ENCODE measurements at regions not wholly inside any gene's neighbourhood (a gene's known extent, or its start where the extent isn't known, plus 50 kb on each side); places are given as distances from the start of the nearest gene placed in this dataset.

DNA sequence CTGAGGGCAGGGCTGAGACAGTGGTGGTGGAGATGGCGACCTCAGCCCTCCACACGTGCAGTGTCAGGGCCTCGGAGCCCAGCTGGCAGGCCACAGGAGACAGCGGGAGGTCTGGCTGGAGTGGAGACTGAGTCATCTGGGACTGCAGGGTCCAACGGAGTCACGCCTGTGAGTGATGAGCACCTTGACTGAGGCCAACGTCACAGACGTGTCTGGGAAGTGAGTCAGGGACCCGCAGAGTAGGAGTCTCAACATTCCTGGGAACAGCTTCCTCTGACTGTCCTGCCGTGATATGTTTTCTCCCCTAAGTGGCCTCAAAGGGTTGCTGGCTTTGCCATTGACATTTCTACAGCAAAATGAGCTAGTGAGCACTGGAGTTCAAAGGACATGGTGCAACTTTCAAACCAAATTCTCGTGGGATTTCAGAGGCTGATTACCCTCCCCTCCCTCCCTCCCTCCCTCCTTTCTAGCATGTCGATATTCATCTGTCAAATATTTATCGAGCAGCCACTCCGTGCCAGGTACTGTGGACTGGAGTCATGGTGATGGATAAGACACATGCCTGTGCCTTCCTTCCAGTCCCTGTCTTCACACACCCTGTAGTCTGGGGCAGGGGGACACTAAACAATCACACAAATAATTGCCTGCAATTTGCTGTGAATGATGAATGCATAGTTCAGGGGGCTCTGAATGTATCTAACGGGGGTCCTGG lies 53.3 kb upstream of the AMOTL2 start:
- H3K4me1 ChIP-seq (ENCODE audit: control insufficient read depth, extremely low read depth, insufficient read depth, low read length): peaks cover 26% of the 10 kb centered on the region
- peak overlapping the region; percentile 60 for H3K4me2 ChIP-seq (ENCODE audit: extremely low read depth, insufficient read depth, low read length)
- no peaks in the 10 kb centered on the region for H3K9me3 ChIP-seq (ENCODE audit: control insufficient read depth, insufficient read depth, low read depth, low read length)
- no peaks in the 10 kb centered on the region for H3K36me3 ChIP-seq (ENCODE audit: control insufficient read depth, insufficient read depth, low read length)
- peak overlapping the region; percentile 96 for H3K27ac ChIP-seq (ENCODE audit: insufficient read depth, low read length)
- no peaks in the 10 kb centered on the region for H3K27me3 ChIP-seq (ENCODE audit: control insufficient read depth, insufficient read depth, low read length)
- no peaks in the 10 kb centered on the region for H3K79me2 ChIP-seq (ENCODE audit: control insufficient read depth, insufficient read depth, low read length)
- H3K4me3 ChIP-seq (replicated peaks in 1 of 4; ENCODE audit: control extremely low read depth in 1 of 4, insufficient read depth in 1 of 4, low read depth in 3 of 4, low read length in 4 of 4): no peak overlapping the region
- DNase-seq (ENCODE audit: low read depth in 2 of 2): peak; percentile 98 to 100
- TF ChIP-seq EZH2 (IDR thresholded peaks at IDR 0.05; ENCODE audit: low read length, missing control alignments): no peak
- TF ChIP-seq, protein P1, sequence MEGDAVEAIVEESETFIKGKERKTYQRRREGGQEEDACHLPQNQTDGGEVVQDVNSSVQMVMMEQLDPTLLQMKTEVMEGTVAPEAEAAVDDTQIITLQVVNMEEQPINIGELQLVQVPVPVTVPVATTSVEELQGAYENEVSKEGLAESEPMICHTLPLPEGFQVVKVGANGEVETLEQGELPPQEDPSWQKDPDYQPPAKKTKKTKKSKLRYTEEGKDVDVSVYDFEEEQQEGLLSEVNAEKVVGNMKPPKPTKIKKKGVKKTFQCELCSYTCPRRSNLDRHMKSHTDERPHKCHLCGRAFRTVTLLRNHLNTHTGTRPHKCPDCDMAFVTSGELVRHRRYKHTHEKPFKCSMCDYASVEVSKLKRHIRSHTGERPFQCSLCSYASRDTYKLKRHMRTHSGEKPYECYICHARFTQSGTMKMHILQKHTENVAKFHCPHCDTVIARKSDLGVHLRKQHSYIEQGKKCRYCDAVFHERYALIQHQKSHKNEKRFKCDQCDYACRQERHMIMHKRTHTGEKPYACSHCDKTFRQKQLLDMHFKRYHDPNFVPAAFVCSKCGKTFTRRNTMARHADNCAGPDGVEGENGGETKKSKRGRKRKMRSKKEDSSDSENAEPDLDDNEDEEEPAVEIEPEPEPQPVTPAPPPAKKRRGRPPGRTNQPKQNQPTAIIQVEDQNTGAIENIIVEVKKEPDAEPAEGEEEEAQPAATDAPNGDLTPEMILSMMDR (conservative IDR thresholded peaks at IDR 0.05 in 1 of 2, IDR thresholded peaks at IDR 0.05 in 1 of 2; ENCODE audit: low read depth in 1 of 2, low read length in 2 of 2): no peak
- H3K9ac ChIP-seq (ENCODE audit: insufficient read depth, low read length): peak overlapping the region; percentile 78
- no peaks in the 10 kb centered on the region for H4K20me1 ChIP-seq (ENCODE audit: control insufficient read depth, extremely low read depth, insufficient read depth, low read length)
- H2AFZ ChIP-seq (ENCODE audit: low read length): no peak overlapping the region

GRCh38 chr3:134426660-134427181 lies 52.5 kb upstream of the AMOTL2 start:
- H2AFZ ChIP-seq (ENCODE audit: low read length): no peak overlapping the region
- no peaks in the 10 kb centered on the region for H3K27me3 ChIP-seq (ENCODE audit: control insufficient read depth, insufficient read depth, low read length)
- H3K9ac ChIP-seq (ENCODE audit: insufficient read depth, low read length): peak overlapping the region; percentile 78
- H4K20me1 ChIP-seq (ENCODE audit: control insufficient read depth, extremely low read depth, insufficient read depth, low read length): no peaks in the 10 kb centered on the region
- H3K27ac ChIP-seq (ENCODE audit: insufficient read depth, low read length): peak overlapping the region; percentile 96
- H3K4me3 ChIP-seq (replicated peaks in 1 of 4; ENCODE audit: control extremely low read depth in 1 of 4, insufficient read depth in 1 of 4, low read depth in 3 of 4, low read length in 4 of 4): no peak overlapping the region
- TF ChIP-seq, protein P1 (conservative IDR thresholded peaks at IDR 0.05 in 1 of 2, IDR thresholded peaks at IDR 0.05 in 1 of 2; ENCODE audit: low read depth in 1 of 2, low read length in 2 of 2): no peak
- no peak for TF ChIP-seq EZH2 (IDR thresholded peaks at IDR 0.05; ENCODE audit: low read length, missing control alignments)
- no peaks in the 10 kb centered on the region for H3K79me2 ChIP-seq (ENCODE audit: control insufficient read depth, insufficient read depth, low read length)
- DNase-seq (ENCODE audit: low read depth in 2 of 2): peak; percentile 79 to 94
- peak overlapping the region; percentile 15 for H3K4me2 ChIP-seq (ENCODE audit: extremely low read depth, insufficient read depth, low read length)
- H3K4me1 ChIP-seq (ENCODE audit: control insufficient read depth, extremely low read depth, insufficient read depth, low read length): peaks cover 26% of the 10 kb centered on the region
- H3K9me3 ChIP-seq (ENCODE audit: control insufficient read depth, insufficient read depth, low read depth, low read length): no peaks in the 10 kb centered on the region
- H3K36me3 ChIP-seq (ENCODE audit: control insufficient read depth, insufficient read depth, low read length): no peaks in the 10 kb centered on the region

DNA sequence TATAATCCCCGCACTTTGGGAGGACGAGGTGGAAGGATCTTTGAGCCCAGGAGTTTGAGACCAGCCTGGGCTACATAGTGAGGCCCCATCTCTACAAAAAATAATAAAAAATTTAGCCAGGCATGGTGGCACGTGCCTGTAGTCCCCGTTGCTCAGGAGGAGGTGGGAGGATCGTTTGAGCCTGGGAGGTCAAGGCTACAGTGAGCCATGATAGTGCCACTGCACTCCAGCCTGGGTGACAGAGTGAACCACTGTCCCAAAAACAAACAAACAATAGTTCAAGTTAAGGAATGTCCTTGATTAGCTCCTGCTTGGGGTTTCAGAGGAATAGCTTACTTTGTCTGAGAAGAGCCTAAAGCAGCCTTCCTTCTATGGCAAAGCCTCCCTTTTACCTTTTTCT lies 51.7 kb upstream of the AMOTL2 start:
- no peak for DNase-seq (ENCODE audit: low read depth in 2 of 2)
- H2AFZ ChIP-seq (ENCODE audit: low read length): no peak overlapping the region
- H4K20me1 ChIP-seq (ENCODE audit: control insufficient read depth, extremely low read depth, insufficient read depth, low read length): no peaks in the 10 kb centered on the region
- H3K4me3 ChIP-seq (replicated peaks in 1 of 4; ENCODE audit: control extremely low read depth in 1 of 4, insufficient read depth in 1 of 4, low read depth in 3 of 4, low read length in 4 of 4): no peak overlapping the region
- no peaks in the 10 kb centered on the region for H3K36me3 ChIP-seq (ENCODE audit: control insufficient read depth, insufficient read depth, low read length)
- peak overlapping the region; percentile 96 for H3K27ac ChIP-seq (ENCODE audit: insufficient read depth, low read length)
- no peak overlapping the region for H3K9ac ChIP-seq (ENCODE audit: insufficient read depth, low read length)
- no peaks in the 10 kb centered on the region for H3K27me3 ChIP-seq (ENCODE audit: control insufficient read depth, insufficient read depth, low read length)
- H3K9me3 ChIP-seq (ENCODE audit: control insufficient read depth, insufficient read depth, low read depth, low read length): no peaks in the 10 kb centered on the region
- H3K4me1 ChIP-seq (ENCODE audit: control insufficient read depth, extremely low read depth, insufficient read depth, low read length): peaks cover 26% of the 10 kb centered on the region
- TF ChIP-seq, protein P1 (conservative IDR thresholded peaks at IDR 0.05 in 1 of 2, IDR thresholded peaks at IDR 0.05 in 1 of 2; ENCODE audit: low read depth in 1 of 2, low read length in 2 of 2): no peak
- no peak for TF ChIP-seq EZH2 (IDR thresholded peaks at IDR 0.05; ENCODE audit: low read length, missing control alignments)
- no peaks in the 10 kb centered on the region for H3K79me2 ChIP-seq (ENCODE audit: control insufficient read depth, insufficient read depth, low read length)
- H3K4me2 ChIP-seq (ENCODE audit: extremely low read depth, insufficient read depth, low read length): no peak overlapping the region
